ENCODE measurements at regions not wholly inside any gene's neighbourhood (a gene's known extent, or its start where the extent isn't known, plus 50 kb on each side); places are given as distances from the start of the nearest gene placed in this dataset.

DNA sequence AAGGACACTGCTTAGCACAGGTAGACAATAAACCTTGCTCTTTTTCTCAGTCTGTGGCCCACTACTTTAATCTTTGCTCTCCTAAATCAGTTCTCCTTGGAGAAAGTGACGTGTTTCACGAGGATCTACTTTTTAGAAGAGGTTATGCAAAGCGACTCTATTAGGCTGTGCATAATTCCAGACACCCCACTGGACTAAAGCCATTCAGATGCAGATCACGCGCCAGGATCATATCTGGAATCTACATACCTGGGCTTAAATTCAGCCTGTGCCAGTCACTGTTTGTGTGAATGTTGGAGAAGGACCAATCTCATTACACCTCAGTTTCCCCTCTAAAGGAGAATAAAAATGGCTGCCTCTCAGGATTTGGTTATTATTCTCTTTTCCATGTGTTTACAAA is 413.0 kb upstream of the MYT1L start:
- no peaks in the 10 kb centered on the region for H3K27me3 ChIP-seq (ENCODE audit: control insufficient read depth in 4 of 4, insufficient read depth in 4 of 4, low read length in 3 of 4)
- 68% methylated on average over 5 of the region's 5 CpGs for WGBS
- TF ChIP-seq GABPA (IDR thresholded peaks at IDR 0.05 in 1 of 2, conservative IDR thresholded peaks at IDR 0.05 in 1 of 2) (no peak), SP1 (IDR thresholded peaks at IDR 0.05) (no peak), TAF1 (conservative IDR thresholded peaks at IDR 0.05) (no peak), ATF3 (IDR thresholded peaks at IDR 0.05) (no peak)
- no peak overlapping the region for H3K4me3 ChIP-seq (ENCODE audit: low read depth in 1 of 3, low read length in 3 of 3)
- H3K9me3 ChIP-seq (ENCODE audit: control insufficient read depth in 4 of 4, low read length in 3 of 4) = no peaks in the 10 kb centered on the region
- no peaks in the 10 kb centered on the region for H3K4me1 ChIP-seq (ENCODE audit: control insufficient read depth in 4 of 4, insufficient read depth in 4 of 4, low read length in 3 of 4)
- no peaks in the 10 kb centered on the region for H3K36me3 ChIP-seq (ENCODE audit: control insufficient read depth in 4 of 4, insufficient read depth in 3 of 4, low read depth in 1 of 4, low read length in 3 of 4)
- DNase-seq (ENCODE audit: low spot score) = no peak
- H3K9ac ChIP-seq (ENCODE audit: low read depth in 1 of 2, low read length in 2 of 2) = no peak overlapping the region
- no peak overlapping the region for H3K27ac ChIP-seq (ENCODE audit: low read depth in 1 of 2, low read length in 2 of 2)

GRCh38 chr2:2743164-2743571 is 412.1 kb upstream of the MYT1L start:
- H3K9ac ChIP-seq (ENCODE audit: low read depth in 1 of 2, low read length in 2 of 2) = no peak overlapping the region
- H3K36me3 ChIP-seq (ENCODE audit: control insufficient read depth in 4 of 4, insufficient read depth in 3 of 4, low read depth in 1 of 4, low read length in 3 of 4) = no peaks in the 10 kb centered on the region
- H3K27me3 ChIP-seq (ENCODE audit: control insufficient read depth in 4 of 4, insufficient read depth in 4 of 4, low read length in 3 of 4) = no peaks in the 10 kb centered on the region
- H3K27ac ChIP-seq (ENCODE audit: low read depth in 1 of 2, low read length in 2 of 2) = no peak overlapping the region
- no peaks in the 10 kb centered on the region for H3K4me1 ChIP-seq (ENCODE audit: control insufficient read depth in 4 of 4, insufficient read depth in 4 of 4, low read length in 3 of 4)
- DNase-seq (ENCODE audit: low spot score) = no peak
- TF ChIP-seq EGR1 (IDR thresholded peaks at IDR 0.05; ENCODE audit: low read depth in 2 of 2) = no peak
- TF ChIP-seq CTCF (IDR thresholded peaks at IDR 0.05; ENCODE audit: low read depth, low read length, missing input control) = no peak
- TF ChIP-seq GABPA (IDR thresholded peaks at IDR 0.05 in 1 of 2, conservative IDR thresholded peaks at IDR 0.05 in 1 of 2) = no peak
- TF ChIP-seq, protein P1, sequence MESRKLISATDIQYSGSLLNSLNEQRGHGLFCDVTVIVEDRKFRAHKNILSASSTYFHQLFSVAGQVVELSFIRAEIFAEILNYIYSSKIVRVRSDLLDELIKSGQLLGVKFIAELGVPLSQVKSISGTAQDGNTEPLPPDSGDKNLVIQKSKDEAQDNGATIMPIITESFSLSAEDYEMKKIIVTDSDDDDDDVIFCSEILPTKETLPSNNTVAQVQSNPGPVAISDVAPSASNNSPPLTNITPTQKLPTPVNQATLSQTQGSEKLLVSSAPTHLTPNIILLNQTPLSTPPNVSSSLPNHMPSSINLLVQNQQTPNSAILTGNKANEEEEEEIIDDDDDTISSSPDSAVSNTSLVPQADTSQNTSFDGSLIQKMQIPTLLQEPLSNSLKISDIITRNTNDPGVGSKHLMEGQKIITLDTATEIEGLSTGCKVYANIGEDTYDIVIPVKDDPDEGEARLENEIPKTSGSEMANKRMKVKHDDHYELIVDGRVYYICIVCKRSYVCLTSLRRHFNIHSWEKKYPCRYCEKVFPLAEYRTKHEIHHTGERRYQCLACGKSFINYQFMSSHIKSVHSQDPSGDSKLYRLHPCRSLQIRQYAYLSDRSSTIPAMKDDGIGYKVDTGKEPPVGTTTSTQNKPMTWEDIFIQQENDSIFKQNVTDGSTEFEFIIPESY (IDR thresholded peaks at IDR 0.05) = no peak
- no peak for TF ChIP-seq RAD21 (IDR thresholded peaks at IDR 0.05)
- no peak for TF ChIP-seq FOXA2 (IDR thresholded peaks at IDR 0.05)
- no peak for TF ChIP-seq JUND (IDR thresholded peaks at IDR 0.05)
- no peak for TF ChIP-seq TAF1 (conservative IDR thresholded peaks at IDR 0.05)
- TF ChIP-seq HNF4A (conservative IDR thresholded peaks at IDR 0.05) = no peak
- TF ChIP-seq NR2F2 (IDR thresholded peaks at IDR 0.05) = no peak
- no peak for TF ChIP-seq HNF4G (IDR thresholded peaks at IDR 0.05)
- TF ChIP-seq YY1 (IDR thresholded peaks at IDR 0.05) = no peak
- no peak for TF ChIP-seq RXRA (IDR thresholded peaks at IDR 0.05)
- TF ChIP-seq FOXA1 (IDR thresholded peaks at IDR 0.05) = no peak
- H3K4me3 ChIP-seq (ENCODE audit: low read depth in 1 of 3, low read length in 3 of 3) = no peak overlapping the region
- H3K9me3 ChIP-seq (ENCODE audit: control insufficient read depth in 4 of 4, low read length in 3 of 4) = no peaks in the 10 kb centered on the region
- 77% methylated on average over 6 of the region's 6 CpGs for WGBS

DNA sequence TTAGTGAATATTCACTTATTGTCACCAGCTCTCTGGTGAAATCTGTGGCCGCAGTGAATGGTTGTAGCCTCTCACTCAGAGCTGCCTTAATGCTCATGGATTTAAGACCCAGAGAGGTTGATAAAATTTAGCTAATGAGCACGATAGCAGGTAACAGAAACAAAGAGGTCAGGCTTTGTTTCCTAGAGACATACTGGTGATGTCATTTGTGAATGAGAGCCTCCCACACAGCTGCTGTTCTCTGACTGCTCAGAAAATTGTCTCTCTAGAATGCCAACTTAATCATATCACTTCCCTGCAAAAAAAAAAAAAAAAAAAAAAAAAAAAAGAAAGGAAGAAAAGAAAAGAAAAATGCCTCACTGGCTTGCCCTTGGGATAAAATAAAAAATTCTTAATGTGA is 411.7 kb upstream of the MYT1L start:
- no peak overlapping the region for H3K9ac ChIP-seq (ENCODE audit: low read depth in 1 of 2, low read length in 2 of 2)
- H3K9me3 ChIP-seq (ENCODE audit: control insufficient read depth in 4 of 4, low read length in 3 of 4) = no peaks in the 10 kb centered on the region
- H3K27me3 ChIP-seq (ENCODE audit: control insufficient read depth in 4 of 4, insufficient read depth in 4 of 4, low read length in 3 of 4) = no peaks in the 10 kb centered on the region
- no peak for DNase-seq (ENCODE audit: low spot score)
- no peaks in the 10 kb centered on the region for H3K36me3 ChIP-seq (ENCODE audit: control insufficient read depth in 4 of 4, insufficient read depth in 3 of 4, low read depth in 1 of 4, low read length in 3 of 4)
- H3K4me1 ChIP-seq (ENCODE audit: control insufficient read depth in 4 of 4, insufficient read depth in 4 of 4, low read length in 3 of 4) = no peaks in the 10 kb centered on the region
- H3K4me3 ChIP-seq (ENCODE audit: low read depth in 1 of 3, low read length in 3 of 3) = no peak overlapping the region
- H3K27ac ChIP-seq (ENCODE audit: low read depth in 1 of 2, low read length in 2 of 2) = no peak overlapping the region
- 77% methylated on average over 2 of the region's 2 CpGs for WGBS
- TF ChIP-seq SP1 (IDR thresholded peaks at IDR 0.05) (no peak), HNF4A (conservative IDR thresholded peaks at IDR 0.05) (no peak), NR2F2 (IDR thresholded peaks at IDR 0.05) (no peak), YY1 (IDR thresholded peaks at IDR 0.05) (no peak), ATF3 (IDR thresholded peaks at IDR 0.05) (no peak), REST (IDR thresholded peaks at IDR 0.05) (no peak), RXRA (IDR thresholded peaks at IDR 0.05) (no peak)

All from liver (tissue), 8 donors.